NCI-H446 (cell line): ENCODE measurements at regions not wholly inside any gene's neighbourhood (a gene's known extent, or its start where the extent isn't known, plus 50 kb on each side); places are given as distances from the start of the nearest gene placed in this dataset.
"Not testable (repeated sequence)": the region's sequence is repeated elsewhere in the genome, so short reads cannot be mapped to it uniquely, and the experiment has no call there.

Source experiments
- DNase-seq, 2 experiments: peaks; one replicate each; lab custom pipeline; 2025; lab: John Stamatoyannopoulos, UW

DNA sequence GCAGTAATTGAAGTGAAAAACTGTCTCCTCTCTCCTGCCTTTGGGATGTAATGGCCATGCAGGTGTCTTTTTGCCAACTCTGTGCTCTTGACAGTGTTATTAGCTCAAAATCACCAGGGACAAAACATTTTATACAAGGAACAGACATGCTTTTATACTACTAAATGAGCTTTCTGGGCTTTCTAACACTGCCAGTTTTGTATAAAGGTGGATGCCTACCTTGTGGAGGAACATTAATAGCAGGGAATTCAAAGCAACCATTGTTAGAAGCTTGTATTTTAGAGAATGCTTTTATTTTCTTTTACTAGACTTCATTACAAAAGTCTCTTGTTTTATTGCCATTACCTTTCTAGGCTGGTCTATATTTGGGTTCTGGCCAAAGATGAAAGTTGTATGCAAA is 54.7 kb upstream of the ARSJ start:
- no peak for DNase-seq

GRCh38 chr4:114036426-114036825 is 57.0 kb upstream of the ARSJ start:
- no peak for DNase-seq

DNA sequence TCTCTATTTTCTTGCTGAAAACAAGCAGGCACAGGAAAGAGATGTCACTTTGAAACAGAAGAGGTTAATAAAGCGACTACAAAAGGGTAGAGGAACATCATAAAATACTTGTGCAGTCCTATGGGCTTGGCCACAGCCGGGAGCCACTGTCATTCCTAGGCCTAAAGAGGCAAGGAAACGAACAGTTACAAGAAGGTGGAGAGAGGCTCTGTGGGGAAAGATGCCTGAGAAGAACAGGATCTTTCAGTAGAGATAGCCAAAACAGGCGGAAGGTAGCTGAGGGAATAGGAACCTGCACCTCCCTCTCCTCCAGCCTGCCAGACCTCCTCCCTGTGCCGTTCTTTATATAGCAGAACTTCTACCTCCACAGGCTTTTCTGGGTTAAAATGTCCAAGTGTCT is 57.4 kb upstream of the ARSJ start:
- no peak for DNase-seq

- peak in 1 of 2 experiments; percentile 22 for DNase-seq
These were observed 58.5 kb upstream of the ARSJ start for GRCh38 chr4:114037988-114038387.

DNA sequence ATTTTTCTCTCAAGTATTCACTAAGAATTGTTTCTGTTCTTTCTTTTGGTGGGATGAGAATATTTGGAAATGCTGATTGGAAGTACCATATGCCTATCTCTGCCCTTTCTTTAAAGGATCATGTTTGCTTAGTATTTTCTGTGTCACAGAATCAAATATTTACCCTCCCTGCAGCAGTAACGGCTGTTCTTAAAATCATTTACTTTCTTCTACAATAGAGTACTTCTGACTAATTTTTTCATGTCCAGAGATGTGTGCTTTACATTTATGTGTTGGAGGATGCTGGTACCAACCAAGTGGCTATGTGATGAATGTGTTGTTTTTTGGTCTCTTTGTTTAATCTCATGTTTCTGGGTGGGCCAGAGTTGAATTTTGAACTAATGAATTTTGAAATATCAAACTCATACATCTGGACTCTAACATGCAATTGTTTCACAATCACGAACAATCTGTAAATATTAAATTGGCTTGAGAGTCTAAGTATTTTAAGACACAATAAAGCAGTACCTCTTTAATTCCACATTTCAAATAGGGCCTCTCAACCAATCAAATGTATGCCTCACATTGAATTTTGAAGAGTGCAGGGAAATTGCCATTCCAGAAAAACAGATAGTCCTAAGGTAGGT is 59.4 kb upstream of the ARSJ start:
- DNase-seq = no peak

DNA sequence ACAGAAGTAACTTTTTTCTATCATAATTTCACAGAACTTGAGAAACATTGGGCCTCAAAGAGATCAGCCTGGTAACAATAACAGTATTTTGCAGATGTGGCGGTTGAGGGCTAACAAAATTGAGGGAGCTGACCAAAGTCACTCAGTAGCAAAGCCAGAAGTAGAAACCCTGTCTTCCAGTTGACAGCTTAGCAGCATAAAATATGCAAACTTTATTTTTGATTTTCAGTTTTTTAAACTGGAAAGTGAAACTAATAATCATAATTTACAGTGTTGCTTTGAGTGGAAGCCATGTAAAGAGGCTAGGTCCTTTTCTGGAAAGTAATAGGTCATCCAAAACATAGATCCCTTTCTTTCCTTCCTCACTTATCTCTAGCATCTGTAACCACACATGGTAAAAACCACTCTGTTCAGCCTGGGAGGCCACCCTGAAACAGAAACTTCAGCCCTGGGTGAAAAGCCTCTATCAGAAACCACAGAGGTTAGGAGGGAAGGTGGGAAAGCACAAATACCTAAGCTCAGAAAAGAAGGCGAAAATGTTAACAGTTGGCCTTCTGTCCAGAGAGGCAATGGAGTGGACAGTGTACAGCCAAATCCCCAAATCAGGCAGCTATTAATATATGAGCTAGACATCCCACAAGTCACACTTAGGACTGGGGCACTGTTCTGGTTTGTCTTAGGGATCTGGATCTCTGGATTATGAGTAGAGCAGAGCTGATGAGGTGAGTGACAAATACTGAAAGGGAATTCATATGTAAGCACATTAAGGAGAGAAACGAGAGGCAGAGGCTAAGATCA is 61.1 kb upstream of the ARSJ start:
- DNase-seq = no peak

DNA sequence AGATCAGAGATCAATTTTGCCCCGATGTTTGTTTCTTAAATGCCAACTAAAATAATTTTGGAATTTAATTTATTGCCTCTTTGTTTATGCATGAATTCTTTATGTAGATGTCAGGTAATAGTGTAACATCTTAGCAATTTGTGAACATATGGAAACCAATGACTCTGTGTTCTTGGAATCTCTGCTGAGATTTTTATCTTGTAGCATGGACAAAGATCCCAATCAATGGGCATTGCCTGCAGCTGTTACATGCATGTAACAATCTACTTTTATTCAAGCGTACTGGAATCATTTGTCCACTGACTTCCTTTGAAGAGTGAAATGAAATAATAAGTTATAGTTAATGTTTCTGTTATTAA is 61.6 kb upstream of the ARSJ start:
- DNase-seq = no peak

DNA sequence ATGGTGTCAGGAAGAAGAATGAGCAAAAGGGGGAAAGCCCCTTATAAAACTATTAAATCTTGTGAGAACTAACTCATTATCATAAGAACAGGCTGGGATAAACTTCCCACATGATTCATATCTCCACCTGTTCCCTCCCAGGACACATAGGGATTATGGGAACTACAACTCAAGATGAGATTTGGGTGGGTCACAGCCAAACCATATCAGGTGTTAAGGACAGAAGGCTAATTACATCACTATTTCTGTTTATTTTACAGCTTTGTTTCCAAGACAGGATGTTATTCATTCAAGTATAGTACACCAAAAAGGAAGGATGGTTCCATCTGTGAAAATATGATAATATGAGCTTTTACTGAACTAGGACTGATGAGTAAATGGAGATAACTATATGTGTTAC is 63.7 kb upstream of the ARSJ start:
- no peak for DNase-seq

DNA sequence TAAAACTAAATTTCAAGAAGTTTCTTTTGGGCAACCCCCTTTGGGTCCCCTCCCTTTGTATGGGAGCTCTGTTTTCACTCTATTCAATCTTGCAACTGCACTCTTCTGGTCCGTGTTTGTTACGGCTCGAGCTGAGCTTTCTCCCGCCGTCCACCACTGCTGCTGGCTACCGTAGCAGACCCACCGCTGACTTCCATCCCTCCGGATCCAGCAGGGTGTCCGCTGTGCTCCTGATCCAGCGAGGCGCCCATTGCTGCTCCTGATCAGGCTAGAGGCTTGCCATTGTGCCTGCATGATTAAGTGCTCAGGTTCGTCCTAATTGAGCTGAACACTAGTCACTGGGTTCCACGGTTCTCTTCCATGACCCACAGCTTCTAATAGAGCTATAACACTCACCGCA is 64.9 kb upstream of the ARSJ start:
- DNase-seq = not testable (repeated sequence)

DNA sequence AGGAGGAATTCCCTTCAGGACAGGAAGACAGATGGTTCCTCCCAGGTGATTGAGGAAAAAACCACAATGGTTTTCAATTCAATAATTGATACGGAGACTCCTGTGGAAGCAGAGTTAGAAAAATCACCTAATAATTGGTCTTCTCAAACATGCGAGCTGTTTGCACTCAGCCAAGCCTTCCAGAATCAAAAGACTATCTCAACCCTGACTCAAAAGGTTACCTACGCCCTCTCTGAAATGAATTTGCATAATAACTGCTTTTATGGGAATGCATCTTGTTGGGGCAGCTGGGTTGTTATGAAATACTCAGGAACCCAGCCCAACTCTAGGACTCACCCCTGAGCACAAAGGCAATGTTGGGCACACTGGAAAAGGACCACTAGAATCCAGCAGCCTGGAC is 66.9 kb upstream of the ARSJ start:
- DNase-seq = no peak

DNA sequence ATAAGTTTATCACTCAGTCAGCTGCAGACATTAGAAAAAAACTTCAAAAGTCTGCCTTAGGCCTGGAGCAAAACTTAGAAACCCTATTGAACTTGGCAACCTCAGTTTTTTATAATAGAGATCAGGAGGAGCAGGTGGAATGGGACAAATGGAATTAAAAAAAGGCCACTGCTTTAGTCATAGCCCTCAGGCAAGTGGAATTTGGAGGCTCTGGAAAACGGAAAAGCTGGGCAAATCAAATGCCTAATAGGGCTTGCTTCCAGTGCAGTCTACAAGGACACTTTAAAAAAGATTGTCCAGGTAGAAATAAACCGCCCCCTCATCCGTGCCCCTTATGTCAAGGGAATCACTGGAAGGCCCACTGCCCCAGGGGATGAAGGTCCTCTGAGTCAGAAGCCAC is 68.7 kb upstream of the ARSJ start:
- not testable (repeated sequence) for DNase-seq

DNA sequence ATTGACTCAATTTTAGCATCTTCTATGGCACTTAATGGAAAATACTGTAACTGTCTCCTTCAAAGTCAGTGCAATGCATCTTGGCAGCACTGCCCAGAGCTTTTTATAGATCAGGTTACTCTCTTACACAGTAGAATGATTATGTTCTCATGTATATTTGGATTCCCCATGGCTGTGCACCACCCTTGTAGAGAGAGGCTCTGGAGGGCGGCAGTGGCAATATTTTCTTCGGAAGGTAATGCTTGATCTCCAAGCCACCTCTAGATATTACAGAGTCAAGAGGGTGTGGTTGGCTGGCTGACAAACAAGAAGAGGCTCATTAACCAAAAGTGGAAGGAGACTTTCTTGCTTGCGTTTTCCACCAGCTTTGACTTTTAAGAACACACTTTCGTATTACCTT is 72.8 kb upstream of the ARSJ start:
- peak in 1 of 2 experiments; percentile 22 for DNase-seq

DNA sequence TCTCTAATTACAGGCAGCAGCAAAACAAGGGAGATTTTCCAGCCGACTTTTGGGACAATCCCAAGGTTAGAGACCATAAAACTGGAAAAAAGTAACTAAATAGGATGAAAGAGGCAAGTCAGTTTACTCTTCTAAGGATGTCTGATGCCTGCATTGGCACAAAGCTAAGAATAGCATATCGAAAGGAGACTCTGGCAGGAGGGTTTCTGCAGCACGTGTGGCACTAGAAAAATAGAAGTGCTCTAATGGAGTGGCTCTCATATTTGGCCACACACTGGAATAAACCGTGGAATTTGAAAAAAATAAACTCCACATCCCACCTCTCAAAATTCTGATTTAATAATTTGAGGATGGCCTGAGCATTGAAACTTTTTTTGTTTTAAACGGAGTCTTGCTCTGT is 77.2 kb upstream of the ARSJ start:
- peak in 1 of 2 experiments; percentile 57 for DNase-seq

DNA sequence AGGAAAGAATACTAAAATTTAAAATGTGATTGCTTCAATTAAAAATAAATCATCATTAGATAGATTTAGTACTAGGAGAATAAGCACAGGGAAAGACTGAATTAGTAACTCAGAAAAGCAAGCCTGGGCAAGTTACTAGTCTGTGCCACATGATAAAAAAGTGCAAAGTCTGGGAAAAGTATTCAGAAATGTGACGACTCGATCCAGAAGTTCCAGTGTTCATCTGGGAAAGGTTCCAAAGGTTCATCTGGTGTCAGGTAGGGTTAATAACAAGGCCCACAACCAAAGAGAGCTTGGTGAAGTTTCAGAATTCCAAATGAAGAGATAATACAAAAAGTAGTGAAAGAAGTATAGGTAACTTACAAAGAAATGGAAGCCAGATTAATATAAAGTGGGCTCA is 78.3 kb upstream of the ARSJ start:
- DNase-seq = peak in 1 of 2 experiments; percentile 5

DNA sequence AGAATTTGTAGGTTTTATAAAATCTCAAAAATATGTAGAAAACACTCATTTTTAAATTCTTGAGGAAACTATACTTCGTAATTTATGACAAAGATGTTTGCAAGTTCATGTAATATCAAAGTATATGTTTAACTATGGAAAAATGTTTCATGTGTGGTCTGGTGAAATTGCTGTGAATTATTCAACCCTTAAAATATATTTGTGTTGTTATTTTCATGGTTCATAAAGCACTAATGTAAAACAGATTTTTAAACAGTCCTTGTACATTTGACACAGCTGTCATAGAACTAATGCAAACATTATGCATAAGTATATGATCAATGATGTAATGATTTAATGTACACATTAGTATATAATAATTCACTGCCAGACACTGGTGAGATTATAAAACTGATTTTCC is 83.1 kb upstream of the ARSJ start:
- no peak for DNase-seq

DNA sequence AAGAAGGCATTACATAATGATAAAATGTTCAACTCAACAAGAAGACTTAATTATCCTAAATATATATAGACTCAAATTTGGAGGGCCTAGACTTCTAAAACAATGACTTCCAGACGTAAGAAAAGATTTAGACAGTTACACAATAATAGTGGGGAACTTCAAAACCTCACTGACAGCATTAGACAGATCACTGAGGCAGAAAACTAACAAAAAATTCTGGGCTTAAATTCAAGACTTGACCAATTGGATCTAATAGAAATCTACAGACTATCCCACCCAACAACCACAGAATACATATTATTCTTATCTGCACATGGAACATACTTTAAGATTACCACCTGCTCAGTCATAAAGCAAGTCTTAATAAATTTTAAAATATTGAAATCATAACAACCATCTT is 93.3 kb upstream of the ARSJ start:
- no peak for DNase-seq

- DNase-seq = no peak
These were observed 97.6 kb upstream of the ARSJ start for GRCh38 chr4:114076899-114077570.

- DNase-seq = peak in 1 of 2 experiments; percentile 48
These were observed 98.2 kb upstream of the ARSJ start for GRCh38 chr4:114077610-114078009.

- DNase-seq = no peak
These were observed 99.2 kb upstream of the ARSJ start for GRCh38 chr4:114078636-114079035.

DNA sequence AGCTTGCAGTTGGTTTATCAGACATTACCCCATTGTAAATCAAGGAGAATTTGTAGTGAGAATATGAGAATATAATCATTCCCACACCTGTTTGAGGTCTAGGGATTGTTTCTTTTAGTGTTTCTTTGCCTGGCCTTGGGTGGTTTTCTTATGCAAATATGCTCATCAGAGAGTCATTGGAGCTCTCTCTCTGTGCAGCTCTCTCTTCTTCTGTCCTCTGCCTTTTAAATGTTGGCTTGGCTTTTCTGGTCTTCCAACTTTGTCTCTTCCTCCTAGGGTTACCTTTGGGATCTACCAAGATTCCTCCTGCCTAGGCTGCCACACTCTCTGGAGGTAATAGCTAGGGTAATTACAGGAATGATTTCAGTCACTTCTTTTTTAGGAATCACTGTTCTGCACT is 102.3 kb upstream of the ARSJ start:
- DNase-seq = no peak

DNA sequence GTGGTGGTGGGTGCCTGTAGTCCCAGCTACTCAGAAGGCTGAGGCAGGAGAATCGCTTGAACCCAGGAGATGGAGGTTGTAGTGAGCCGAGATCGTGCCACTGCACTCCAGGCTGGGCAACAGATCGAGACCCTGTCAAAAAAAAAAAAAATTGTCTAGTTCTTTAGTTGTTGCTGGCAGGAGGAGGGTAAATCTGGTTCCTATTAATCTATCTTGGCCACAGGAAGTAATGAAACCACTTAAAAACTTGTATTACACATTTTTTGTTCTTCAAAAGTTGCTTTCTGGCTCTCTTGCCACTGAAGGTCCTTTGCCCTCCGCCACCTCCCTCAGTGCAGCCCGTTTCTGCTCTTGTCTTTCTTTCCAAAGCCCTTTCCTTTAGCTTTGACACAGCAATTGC is 102.9 kb upstream of the ARSJ start:
- no peak for DNase-seq

DNA sequence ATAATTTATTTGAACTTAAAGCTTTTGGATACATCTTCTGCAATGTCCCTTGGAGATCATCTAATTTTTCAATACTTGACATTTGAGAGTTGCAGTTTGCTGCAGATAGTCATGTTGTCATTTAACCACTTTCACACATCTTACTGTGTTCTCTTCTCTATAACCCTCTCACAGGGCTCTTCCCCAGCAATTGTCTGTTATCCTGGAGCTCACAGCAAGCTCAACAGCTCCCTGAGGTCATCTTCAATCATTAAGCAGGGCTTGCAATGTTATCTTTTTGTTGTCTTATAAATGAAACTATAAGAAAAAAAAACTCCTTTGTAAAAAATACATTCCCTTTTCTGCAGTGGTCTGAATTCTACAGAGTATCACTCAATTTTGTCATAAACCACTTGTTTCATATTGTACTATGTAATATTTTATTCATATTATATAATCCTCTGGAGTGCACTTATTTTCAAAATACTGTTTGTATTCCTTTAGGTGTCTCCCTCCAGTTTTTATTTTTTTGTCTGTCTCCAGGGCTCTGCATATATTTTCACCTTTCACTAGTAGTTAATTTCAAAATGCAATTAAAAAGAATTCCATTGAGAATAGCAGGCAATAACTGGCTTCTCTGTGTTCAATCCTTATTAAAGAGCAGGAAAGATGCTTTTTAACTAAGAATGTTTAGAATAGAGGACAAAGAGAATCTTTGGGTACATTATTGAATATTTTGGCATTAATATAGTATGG is 106.3 kb upstream of the ARSJ start:
- peak in 1 of 2 experiments; percentile 4 for DNase-seq
